K562 (cell line): ENCODE measurements at regions not wholly inside any gene's neighbourhood (a gene's known extent, or its start where the extent isn't known, plus 50 kb on each side); places are given as distances from the start of the nearest gene placed in this dataset.

Experiments
- CBX3 ChIP-seq, 2 experiments: IDR thresholded peaks; 1 replicate in 1 of 2; 2 replicates in 1 of 2; pipeline ENCODE4 v1.6.1; 2012; ENCODE audit warnings: inconsistent platforms in 2 of 2, low read length in 2 of 2, borderline replicate concordance in 1 of 2, control low read depth in 1 of 2
- CHD2 ChIP-seq: IDR thresholded peaks from 2 replicates; pipeline ENCODE4 v1.6.1; 2011; ENCODE audit warnings: low read depth, low read length
- EGR1 ChIP-seq: fragments of 450-650 bp; conservative IDR thresholded peaks from 2 replicates; pipeline ENCODE4 v1.6.1; 2017; ENCODE audit warnings: mild to moderate bottlenecking
- FOXA3 ChIP-seq, 2 experiments: fragments of 450-650 bp in 1 of 2; sonication (generic) in 1 of 2; formaldehyde crosslinking; IDR thresholded peaks in 1 of 2; conservative IDR thresholded peaks in 1 of 2; 2 replicates each; pipeline versions ENCODE4 v1.4.0 to v1.8.0; 2020 to 2022; ENCODE audit warnings: mild to moderate bottlenecking in 2 of 2, missing genetic modification reagents in 1 of 2
- MYC ChIP-seq, 2 experiments: fragments of 250-450 bp in 1 of 2; sonication (Bioruptor Pico) in 1 of 2; IDR thresholded peaks; 2 replicates each; pipeline versions ENCODE4 v1.5.1 to v1.6.1; 2012 to 2021; ENCODE audit warnings: low read depth in 2 of 2, borderline replicate concordance in 1 of 2, improper control_type of control experiment in 1 of 2, low read length in 1 of 2, mild to moderate bottlenecking in 1 of 2, moderate library complexity in 1 of 2
- NCOA1 ChIP-seq: fragments of 450-650 bp; IDR thresholded peaks from 2 replicates; pipeline ENCODE4 v1.6.1; 2016; ENCODE audit warnings: low read depth
- NFE2L1 ChIP-seq: fragments of 450-650 bp; IDR thresholded peaks from 2 replicates; pipeline ENCODE4 v1.6.1; 2016; ENCODE audit warnings: missing genetic modification characterization, low read depth, mild to moderate bottlenecking, missing compliant biosample characterization, moderate library complexity, borderline replicate concordance
- SREBF1 ChIP-seq: fragments of 150-350 bp; IDR thresholded peaks from 2 replicates; pipeline ENCODE4 v1.6.1; 2014; ENCODE audit warnings: antibody characterized with exemption, low read depth, low read length, borderline replicate concordance
- ZBTB7A ChIP-seq: IDR thresholded peaks from 2 replicates; pipeline ENCODE4 v1.6.1; 2011; ENCODE audit warnings: low read depth, mild to moderate bottlenecking, low read length, moderate library complexity, borderline replicate concordance; ENCODE audit not compliant: control insufficient read depth
- ZBTB8A ChIP-seq: fragments of 450-650 bp; IDR thresholded peaks from 2 replicates; pipeline ENCODE4 v1.6.1; 2018; ENCODE audit warnings: mild to moderate bottlenecking, moderate library complexity; ENCODE audit not compliant: partially characterized antibody
- ZNF354B ChIP-seq: fragments of 250-450 bp; sonication (Bioruptor Pico); IDR thresholded peaks from 2 replicates; pipeline ENCODE4 v1.4.0; 2020
- TF ChIP-seq, protein P1 (sequence below): sonication (generic); formaldehyde crosslinking; IDR thresholded peaks from 2 replicates; pipeline ENCODE4 v1.8.1; 2023; ENCODE audit warnings: mild to moderate bottlenecking, missing genetic modification reagents
- TF ChIP-seq, protein P2 (sequence below): IDR thresholded peaks from 3 replicates; pipeline ENCODE4 v1.6.1; 2011; ENCODE audit warnings: borderline replicate concordance, mild to moderate bottlenecking, moderate library complexity; ENCODE audit not compliant: insufficient read length; ENCODE audit errors: extremely low read depth
- TF ChIP-seq, protein P3 (sequence below), 2 experiments: fragments of 450-650 bp; IDR thresholded peaks; 2 replicates each; pipeline ENCODE4 v1.6.1; 2016
- TF ChIP-seq, protein P4 (sequence below): sonication (generic); formaldehyde crosslinking; IDR thresholded peaks from 2 replicates; pipeline ENCODE4 v1.8.0; 2022; ENCODE audit warnings: mild to moderate bottlenecking, low read depth, missing genetic modification reagents
- TF ChIP-seq, protein P5 (sequence below): fragments of 200-400 bp; formaldehyde crosslinking; IDR thresholded peaks from 2 replicates; pipeline ENCODE4 v1.6.1; 2017; ENCODE audit warnings: mild to moderate bottlenecking, low read depth, low read length, moderate library complexity

DNA sequence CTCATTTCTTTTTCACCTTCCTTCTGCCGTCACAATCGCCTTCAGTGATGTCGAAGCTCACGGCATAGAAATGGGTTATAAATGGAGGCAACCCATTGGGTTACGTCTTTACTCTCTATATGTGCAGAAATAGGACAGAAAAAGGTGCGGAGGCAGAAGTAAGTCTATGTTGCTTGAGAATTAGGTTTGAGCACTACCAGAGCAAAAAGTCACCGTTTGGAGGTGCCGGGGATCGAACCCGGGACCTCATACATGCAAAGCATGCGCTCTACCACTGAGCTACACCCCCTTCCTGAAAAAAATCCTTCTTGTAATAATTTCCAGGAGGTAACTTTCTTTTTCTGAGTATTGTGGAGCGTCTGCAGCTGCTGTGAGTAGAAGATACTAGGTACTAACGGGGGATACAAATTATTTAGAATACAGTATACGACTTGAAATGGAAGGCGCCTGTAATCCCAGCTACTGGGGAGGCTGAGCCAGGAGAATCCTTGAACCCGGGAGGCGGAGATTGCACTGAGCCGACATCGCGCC, 134.2 kb downstream of the TRIM27 start (continued):
- TF ChIP-seq ZBTB8A (no peak), NCOA1 (peak; percentile 50; the same call in 1 of the 2 replicates), ZBTB7A (no peak), EGR1 (peak; percentile 62), NFE2L1 (no peak), SREBF1 (no peak), CBX3 (IDR thresholded peaks at IDR 0.05; ENCODE audit: borderline replicate concordance in 1 of 2, low read length in 2 of 2) (peak in 1 of 2 experiments; percentile 57; a peak in 1 of 3 replicates), FOXA3 (CRISPR knock-in tag; conservative IDR thresholded peaks at IDR 0.05 in 1 of 2, IDR thresholded peaks at IDR 0.05 in 1 of 2) (no peak; a peak in 1 of 4 replicates), CHD2 (peak; percentile 61; the same call in 1 of the 2 replicates), ZNF354B (CRISPR knock-in tag) (no peak), MYC (IDR thresholded peaks at IDR 0.05; ENCODE audit: low read depth, low read length) (peak; percentile 21; the same call in 1 of the 2 replicates), MYC (CRISPR knock-in tag; IDR thresholded peaks at IDR 0.05; ENCODE audit: borderline replicate concordance, low read depth) (0 out of 2 replicates have a peak, but pooled peaks have one; percentile 11)
- TF ChIP-seq, protein P1, sequence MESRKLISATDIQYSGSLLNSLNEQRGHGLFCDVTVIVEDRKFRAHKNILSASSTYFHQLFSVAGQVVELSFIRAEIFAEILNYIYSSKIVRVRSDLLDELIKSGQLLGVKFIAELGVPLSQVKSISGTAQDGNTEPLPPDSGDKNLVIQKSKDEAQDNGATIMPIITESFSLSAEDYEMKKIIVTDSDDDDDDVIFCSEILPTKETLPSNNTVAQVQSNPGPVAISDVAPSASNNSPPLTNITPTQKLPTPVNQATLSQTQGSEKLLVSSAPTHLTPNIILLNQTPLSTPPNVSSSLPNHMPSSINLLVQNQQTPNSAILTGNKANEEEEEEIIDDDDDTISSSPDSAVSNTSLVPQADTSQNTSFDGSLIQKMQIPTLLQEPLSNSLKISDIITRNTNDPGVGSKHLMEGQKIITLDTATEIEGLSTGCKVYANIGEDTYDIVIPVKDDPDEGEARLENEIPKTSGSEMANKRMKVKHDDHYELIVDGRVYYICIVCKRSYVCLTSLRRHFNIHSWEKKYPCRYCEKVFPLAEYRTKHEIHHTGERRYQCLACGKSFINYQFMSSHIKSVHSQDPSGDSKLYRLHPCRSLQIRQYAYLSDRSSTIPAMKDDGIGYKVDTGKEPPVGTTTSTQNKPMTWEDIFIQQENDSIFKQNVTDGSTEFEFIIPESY (CRISPR knock-in tag): peak; percentile 40
- TF ChIP-seq, protein P2, sequence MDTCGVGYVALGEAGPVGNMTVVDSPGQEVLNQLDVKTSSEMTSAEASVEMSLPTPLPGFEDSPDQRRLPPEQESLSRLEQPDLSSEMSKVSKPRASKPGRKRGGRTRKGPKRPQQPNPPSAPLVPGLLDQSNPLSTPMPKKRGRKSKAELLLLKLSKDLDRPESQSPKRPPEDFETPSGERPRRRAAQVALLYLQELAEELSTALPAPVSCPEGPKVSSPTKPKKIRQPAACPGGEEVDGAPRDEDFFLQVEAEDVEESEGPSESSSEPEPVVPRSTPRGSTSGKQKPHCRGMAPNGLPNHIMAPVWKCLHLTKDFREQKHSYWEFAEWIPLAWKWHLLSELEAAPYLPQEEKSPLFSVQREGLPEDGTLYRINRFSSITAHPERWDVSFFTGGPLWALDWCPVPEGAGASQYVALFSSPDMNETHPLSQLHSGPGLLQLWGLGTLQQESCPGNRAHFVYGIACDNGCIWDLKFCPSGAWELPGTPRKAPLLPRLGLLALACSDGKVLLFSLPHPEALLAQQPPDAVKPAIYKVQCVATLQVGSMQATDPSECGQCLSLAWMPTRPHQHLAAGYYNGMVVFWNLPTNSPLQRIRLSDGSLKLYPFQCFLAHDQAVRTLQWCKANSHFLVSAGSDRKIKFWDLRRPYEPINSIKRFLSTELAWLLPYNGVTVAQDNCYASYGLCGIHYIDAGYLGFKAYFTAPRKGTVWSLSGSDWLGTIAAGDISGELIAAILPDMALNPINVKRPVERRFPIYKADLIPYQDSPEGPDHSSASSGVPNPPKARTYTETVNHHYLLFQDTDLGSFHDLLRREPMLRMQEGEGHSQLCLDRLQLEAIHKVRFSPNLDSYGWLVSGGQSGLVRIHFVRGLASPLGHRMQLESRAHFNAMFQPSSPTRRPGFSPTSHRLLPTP: peak; percentile 94
- TF ChIP-seq, protein P3, sequence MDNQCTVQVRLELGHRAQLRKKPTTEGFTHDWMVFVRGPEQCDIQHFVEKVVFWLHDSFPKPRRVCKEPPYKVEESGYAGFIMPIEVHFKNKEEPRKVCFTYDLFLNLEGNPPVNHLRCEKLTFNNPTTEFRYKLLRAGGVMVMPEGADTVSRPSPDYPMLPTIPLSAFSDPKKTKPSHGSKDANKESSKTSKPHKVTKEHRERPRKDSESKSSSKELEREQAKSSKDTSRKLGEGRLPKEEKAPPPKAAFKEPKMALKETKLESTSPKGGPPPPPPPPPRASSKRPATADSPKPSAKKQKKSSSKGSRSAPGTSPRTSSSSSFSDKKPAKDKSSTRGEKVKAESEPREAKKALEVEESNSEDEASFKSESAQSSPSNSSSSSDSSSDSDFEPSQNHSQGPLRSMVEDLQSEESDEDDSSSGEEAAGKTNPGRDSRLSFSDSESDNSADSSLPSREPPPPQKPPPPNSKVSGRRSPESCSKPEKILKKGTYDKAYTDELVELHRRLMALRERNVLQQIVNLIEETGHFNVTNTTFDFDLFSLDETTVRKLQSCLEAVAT (IDR thresholded peaks at IDR 0.05): no peak
- TF ChIP-seq, protein P4, sequence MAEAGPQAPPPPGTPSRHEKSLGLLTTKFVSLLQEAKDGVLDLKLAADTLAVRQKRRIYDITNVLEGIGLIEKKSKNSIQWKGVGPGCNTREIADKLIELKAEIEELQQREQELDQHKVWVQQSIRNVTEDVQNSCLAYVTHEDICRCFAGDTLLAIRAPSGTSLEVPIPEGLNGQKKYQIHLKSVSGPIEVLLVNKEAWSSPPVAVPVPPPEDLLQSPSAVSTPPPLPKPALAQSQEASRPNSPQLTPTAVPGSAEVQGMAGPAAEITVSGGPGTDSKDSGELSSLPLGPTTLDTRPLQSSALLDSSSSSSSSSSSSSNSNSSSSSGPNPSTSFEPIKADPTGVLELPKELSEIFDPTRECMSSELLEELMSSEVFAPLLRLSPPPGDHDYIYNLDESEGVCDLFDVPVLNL: no peak
- TF ChIP-seq, protein P5, sequence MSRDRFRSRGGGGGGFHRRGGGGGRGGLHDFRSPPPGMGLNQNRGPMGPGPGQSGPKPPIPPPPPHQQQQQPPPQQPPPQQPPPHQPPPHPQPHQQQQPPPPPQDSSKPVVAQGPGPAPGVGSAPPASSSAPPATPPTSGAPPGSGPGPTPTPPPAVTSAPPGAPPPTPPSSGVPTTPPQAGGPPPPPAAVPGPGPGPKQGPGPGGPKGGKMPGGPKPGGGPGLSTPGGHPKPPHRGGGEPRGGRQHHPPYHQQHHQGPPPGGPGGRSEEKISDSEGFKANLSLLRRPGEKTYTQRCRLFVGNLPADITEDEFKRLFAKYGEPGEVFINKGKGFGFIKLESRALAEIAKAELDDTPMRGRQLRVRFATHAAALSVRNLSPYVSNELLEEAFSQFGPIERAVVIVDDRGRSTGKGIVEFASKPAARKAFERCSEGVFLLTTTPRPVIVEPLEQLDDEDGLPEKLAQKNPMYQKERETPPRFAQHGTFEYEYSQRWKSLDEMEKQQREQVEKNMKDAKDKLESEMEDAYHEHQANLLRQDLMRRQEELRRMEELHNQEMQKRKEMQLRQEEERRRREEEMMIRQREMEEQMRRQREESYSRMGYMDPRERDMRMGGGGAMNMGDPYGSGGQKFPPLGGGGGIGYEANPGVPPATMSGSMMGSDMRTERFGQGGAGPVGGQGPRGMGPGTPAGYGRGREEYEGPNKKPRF: no peak
